Vagina (tissue), 2 donors: ENCODE measurements at regions not wholly inside any gene's neighbourhood (a gene's known extent, or its start where the extent isn't known, plus 50 kb on each side); places are given as distances from the start of the nearest gene placed in this dataset.

Experiments
- DNase-seq, 2 donors: peaks; one replicate each; pipeline ENCODE4 v3.0.0-alpha.2; 2017; ENCODE audit errors: extremely low spot score in 2 of 2
- H3K27ac ChIP-seq: fragments of 200-600 bp; sonication (generic); one replicate; pipeline ENCODE4 v1.5.1; 2019
- H3K27me3 ChIP-seq: fragments of 200-600 bp; sonication (generic); one replicate; pipeline ENCODE4 v1.5.1; 2019
- H3K36me3 ChIP-seq, 2 donors: fragments of 200-600 bp; sonication (generic); one replicate each; pipeline ENCODE4 v1.5.1; 2017 to 2019
- H3K4me1 ChIP-seq: fragments of 200-600 bp; sonication (generic); one replicate; pipeline ENCODE4 v1.5.1; 2019
- H3K4me3 ChIP-seq, 2 donors: fragments of 200-600 bp; sonication (generic); 1 replicate in 1 of 2; 2 replicates in 1 of 2; pipeline ENCODE4 v1.5.1; 2016 to 2019
- H3K9me3 ChIP-seq: fragments of 200-600 bp; sonication (generic); one replicate; pipeline ENCODE4 v1.5.1; 2019
- POLR2A ChIP-seq, 2 donors: fragments of 450-650 bp; IDR thresholded peaks; one replicate each; pipeline ENCODE4 v1.6.1; 2017; ENCODE audit warnings: antibody characterized with exemption in 2 of 2, mild to moderate bottlenecking in 2 of 2, moderate library complexity in 2 of 2
- POLR2AphosphoS5 ChIP-seq, 2 donors: sonication (generic); formaldehyde crosslinking; IDR thresholded peaks; one replicate each; pipeline ENCODE4 v1.9.0; 2017; ENCODE audit warnings: antibody characterized with exemption in 2 of 2, mild to moderate bottlenecking in 2 of 2, low read depth in 1 of 2; ENCODE audit not compliant: insufficient read depth in 1 of 2
- intact Hi-C: fragments of 100-400 bp; cut with DNase I; formaldehyde crosslinking; loops from one replicate; pipeline ENCODE4 v1.15.1; 2023
- TF ChIP-seq, protein P1 (sequence below), 3 experiments: fragments of 450-650 bp in 2 of 3; fragments of 200-600 bp in 1 of 3; sonication (generic) in 1 of 3; IDR thresholded peaks; one replicate each; pipeline ENCODE4 v1.5.1; 2017 to 2019; ENCODE audit warnings: antibody characterized with exemption in 3 of 3, mild to moderate bottlenecking in 2 of 3, moderate library complexity in 2 of 3

DNA sequence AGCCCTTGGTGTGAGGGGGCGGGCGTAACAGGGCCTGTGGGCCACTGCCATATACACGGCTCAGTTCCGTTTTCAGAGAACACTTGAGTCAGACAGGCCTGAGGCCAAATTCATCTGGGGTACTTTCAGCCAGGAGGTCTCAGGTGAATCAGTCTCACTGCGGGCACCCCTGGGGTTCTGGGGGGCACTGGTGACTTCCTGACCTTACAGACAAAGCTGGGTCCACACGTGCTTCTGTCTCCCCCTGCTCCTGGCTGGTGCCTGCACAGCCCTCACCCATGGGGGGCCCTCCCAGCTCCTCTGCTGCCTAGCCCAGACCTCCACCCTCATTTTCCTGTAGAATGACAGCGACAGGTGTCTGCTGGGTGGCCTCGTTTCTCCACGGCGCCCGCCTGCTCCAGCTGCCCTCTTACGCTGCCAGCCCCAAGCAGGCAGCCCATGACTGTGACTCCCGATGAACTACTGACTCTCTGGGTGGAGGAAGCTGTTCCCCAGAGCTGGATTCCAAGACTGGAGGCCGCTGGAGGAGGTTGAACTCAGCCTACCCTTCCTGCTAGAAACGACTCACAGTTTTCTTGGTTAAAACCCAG lies 374.1 kb upstream of the IRX4 start:
- TF ChIP-seq POLR2A (IDR thresholded peaks at IDR 0.05) (no peak), POLR2AphosphoS5 (IDR thresholded peaks at IDR 0.05; ENCODE audit: insufficient read depth in 1 of 2, low read depth in 1 of 2) (no peak)
- TF ChIP-seq, protein P1, sequence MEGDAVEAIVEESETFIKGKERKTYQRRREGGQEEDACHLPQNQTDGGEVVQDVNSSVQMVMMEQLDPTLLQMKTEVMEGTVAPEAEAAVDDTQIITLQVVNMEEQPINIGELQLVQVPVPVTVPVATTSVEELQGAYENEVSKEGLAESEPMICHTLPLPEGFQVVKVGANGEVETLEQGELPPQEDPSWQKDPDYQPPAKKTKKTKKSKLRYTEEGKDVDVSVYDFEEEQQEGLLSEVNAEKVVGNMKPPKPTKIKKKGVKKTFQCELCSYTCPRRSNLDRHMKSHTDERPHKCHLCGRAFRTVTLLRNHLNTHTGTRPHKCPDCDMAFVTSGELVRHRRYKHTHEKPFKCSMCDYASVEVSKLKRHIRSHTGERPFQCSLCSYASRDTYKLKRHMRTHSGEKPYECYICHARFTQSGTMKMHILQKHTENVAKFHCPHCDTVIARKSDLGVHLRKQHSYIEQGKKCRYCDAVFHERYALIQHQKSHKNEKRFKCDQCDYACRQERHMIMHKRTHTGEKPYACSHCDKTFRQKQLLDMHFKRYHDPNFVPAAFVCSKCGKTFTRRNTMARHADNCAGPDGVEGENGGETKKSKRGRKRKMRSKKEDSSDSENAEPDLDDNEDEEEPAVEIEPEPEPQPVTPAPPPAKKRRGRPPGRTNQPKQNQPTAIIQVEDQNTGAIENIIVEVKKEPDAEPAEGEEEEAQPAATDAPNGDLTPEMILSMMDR (IDR thresholded peaks at IDR 0.05), result no peak
- DNase-seq, result peak in 1 of 2 donors; percentile 61
- intact Hi-C loops, result no loop called here
- Histone ChIP-seq H3K27ac (no peak overlapping the region), H3K27me3 (no peaks in the 10 kb centered on the region), H3K4me1 (no peaks in the 10 kb centered on the region), H3K4me3 (no peak overlapping the region), H3K9me3 (no peaks in the 10 kb centered on the region), H3K36me3 (no peaks in the 10 kb centered on the region)

DNA sequence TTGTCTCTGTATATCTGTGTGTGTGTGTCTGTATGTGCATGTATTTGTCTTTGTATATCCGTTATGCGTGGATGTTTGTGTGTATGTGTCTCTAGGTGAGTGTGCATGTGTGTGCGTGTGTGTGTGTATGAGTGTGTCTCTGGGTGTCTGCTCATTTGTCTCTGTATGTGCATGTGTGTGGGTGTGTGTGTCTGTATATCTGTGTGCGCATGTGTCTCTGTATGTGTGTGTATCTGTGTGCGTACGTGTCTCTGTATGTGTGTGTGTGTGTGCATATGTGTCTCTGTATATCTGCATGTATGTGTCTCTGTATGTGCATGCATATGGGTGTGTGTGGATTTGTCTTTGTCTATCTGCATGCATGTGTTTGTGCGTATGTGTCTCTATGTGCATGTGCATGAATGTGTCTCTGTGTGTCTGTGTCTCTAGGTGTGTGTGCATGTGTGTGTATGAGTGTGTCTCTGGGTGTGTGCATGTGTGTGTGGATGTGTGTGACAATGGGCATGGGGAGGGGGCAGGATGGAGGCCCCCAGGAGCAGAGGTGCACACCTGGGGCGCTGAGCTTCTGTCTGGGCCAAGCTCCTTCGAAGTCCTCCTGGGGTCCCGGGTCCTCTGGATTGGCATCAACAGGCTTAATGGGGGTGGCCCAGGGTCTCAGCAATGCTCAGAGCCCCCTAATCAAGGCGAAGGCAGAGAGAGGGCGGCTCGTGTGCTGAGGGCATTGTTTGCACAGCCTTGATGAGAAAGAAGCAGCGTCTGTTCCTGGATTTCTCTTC lies 373.4 kb upstream of the IRX4 start:
- intact Hi-C loops, result no loop called here
- no peaks in the 10 kb centered on the region for H3K27me3 ChIP-seq
- H3K4me1 ChIP-seq, result no peaks in the 10 kb centered on the region
- H3K4me3 ChIP-seq, result no peak overlapping the region
- no peaks in the 10 kb centered on the region for H3K36me3 ChIP-seq
- no peaks in the 10 kb centered on the region for H3K9me3 ChIP-seq
- no peak overlapping the region for H3K27ac ChIP-seq
- TF ChIP-seq, protein P1 (IDR thresholded peaks at IDR 0.05), result no peak
- TF ChIP-seq POLR2AphosphoS5 (IDR thresholded peaks at IDR 0.05; ENCODE audit: insufficient read depth in 1 of 2, low read depth in 1 of 2) (no peak), POLR2A (IDR thresholded peaks at IDR 0.05) (no peak)
- peak in 1 of 2 donors; percentile 74 for DNase-seq

DNA sequence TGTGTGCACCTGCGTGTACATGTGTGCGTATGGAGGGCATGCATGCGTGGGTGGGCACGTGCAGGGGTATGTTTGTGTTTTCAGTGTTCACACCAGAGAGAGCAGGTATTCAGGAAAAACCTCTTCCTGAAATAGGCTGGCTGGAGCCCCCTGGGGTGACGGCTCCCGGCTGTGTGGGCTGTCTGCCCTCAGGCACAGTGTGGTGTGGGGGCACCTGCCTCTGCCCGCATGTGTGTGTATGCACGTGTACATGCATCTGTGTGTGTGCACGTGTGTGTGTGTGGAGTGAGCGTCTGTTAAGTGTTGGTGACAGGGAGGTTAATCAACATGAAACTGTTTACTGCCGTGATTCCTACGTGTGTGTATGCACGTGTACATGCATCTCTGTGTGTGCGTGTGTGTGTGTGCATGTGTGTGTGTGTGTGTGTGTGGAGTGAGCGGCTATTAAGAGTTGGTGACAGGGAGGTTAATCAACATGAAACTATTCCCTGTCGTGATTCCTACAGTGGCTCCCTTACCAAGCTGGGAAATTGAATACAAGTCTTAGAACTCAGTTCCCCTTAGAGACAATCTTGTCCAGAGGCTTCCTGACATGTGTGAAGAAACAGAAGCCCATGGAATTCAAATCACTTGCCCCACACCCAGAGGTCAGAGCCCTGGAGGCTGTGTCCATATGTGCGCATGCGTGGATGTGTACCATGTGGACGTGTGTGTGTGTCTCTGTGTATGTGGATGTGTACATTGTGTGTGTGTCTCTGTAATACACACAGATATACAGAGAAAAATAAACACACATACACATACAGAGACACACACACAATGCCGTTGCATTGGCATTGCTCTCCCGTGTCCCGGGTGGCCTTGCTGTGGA lies 372.4 kb upstream of the IRX4 start:
- H3K27me3 ChIP-seq, result no peaks in the 10 kb centered on the region
- no peaks in the 10 kb centered on the region for H3K36me3 ChIP-seq
- no peak overlapping the region for H3K27ac ChIP-seq
- H3K9me3 ChIP-seq, result no peaks in the 10 kb centered on the region
- H3K4me1 ChIP-seq, result no peaks in the 10 kb centered on the region
- TF ChIP-seq, protein P1 (IDR thresholded peaks at IDR 0.05), result no peak
- TF ChIP-seq POLR2AphosphoS5 (IDR thresholded peaks at IDR 0.05; ENCODE audit: insufficient read depth in 1 of 2, low read depth in 1 of 2) (no peak), POLR2A (IDR thresholded peaks at IDR 0.05) (no peak)
- no peak overlapping the region for H3K4me3 ChIP-seq
- intact Hi-C loops, result no loop called here
- peak in 1 of 2 donors; percentile 64 for DNase-seq

DNA sequence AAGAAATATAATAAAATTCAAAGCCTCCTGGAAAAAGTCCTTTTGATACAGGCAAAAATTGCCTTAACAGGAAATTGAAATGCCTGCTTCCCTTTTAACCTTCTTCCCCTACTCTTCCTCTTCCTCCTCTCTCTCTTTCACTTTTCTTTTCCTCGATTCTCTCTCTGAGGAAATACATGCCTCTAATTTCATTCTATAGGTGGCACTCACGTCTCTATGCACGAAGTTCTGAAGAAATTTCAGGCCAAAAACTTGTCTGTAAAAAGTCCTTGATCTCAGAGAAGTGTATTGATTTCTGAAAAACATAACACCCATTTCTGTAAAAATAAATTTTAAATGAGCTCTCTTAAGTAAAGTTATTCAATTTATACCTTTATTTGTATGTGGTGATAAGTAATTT lies 371.7 kb upstream of the IRX4 start:
- H3K27me3 ChIP-seq, result no peaks in the 10 kb centered on the region

More for the DNA sequence above, 371.7 kb upstream of the IRX4 start:
- H3K4me1 ChIP-seq, result no peaks in the 10 kb centered on the region
- no peak overlapping the region for H3K27ac ChIP-seq
- intact Hi-C loops, result no loop called here
- TF ChIP-seq POLR2AphosphoS5 (IDR thresholded peaks at IDR 0.05; ENCODE audit: insufficient read depth in 1 of 2, low read depth in 1 of 2) (no peak), POLR2A (IDR thresholded peaks at IDR 0.05) (no peak)
- TF ChIP-seq, protein P1 (IDR thresholded peaks at IDR 0.05), result no peak
- DNase-seq, result no peak
- no peaks in the 10 kb centered on the region for H3K36me3 ChIP-seq
- no peaks in the 10 kb centered on the region for H3K9me3 ChIP-seq
- no peak overlapping the region for H3K4me3 ChIP-seq
